ENCODE measurements at regions not wholly inside any gene's neighbourhood (a gene's known extent, or its start where the extent isn't known, plus 50 kb on each side); places are given as distances from the start of the nearest gene placed in this dataset.

GRCh38 chr5:117881426-117882230 is 1106.7 kb downstream of the DTWD2 start:
- no peak for TF ChIP-seq CTCF (conservative IDR thresholded peaks at IDR 0.05; ENCODE audit: low read depth, low read length)
- H3K4me3 ChIP-seq (ENCODE audit: low read depth, low read length), result no peak overlapping the region
- DNase-seq (ENCODE audit: low read depth), result no peak

GRCh38 chr5:117880932-117881331 is 1107.4 kb downstream of the DTWD2 start:
- TF ChIP-seq CTCF (conservative IDR thresholded peaks at IDR 0.05; ENCODE audit: low read depth, low read length), result no peak
- no peak for DNase-seq (ENCODE audit: low read depth)

GRCh38 chr5:117877731-117878130 is 1110.6 kb downstream of the DTWD2 start:
- H3K4me3 ChIP-seq (ENCODE audit: low read depth, low read length), result no peak overlapping the region
- DNase-seq (ENCODE audit: low read depth), result no peak
- TF ChIP-seq CTCF (conservative IDR thresholded peaks at IDR 0.05; ENCODE audit: low read depth, low read length), result no peak

More at GRCh38 chr5:117880932-117881331, 1107.4 kb downstream of the DTWD2 start:
- H3K4me3 ChIP-seq (ENCODE audit: low read depth, low read length), result no peak overlapping the region

- TF ChIP-seq CTCF (conservative IDR thresholded peaks at IDR 0.05; ENCODE audit: low read depth, low read length), result no peak
- no peak for DNase-seq (ENCODE audit: low read depth)
Observed at GRCh38 chr5:117872798-117873368, 1115.5 kb downstream of the DTWD2 start.

GRCh38 chr5:117869596-117869995 is 1118.8 kb downstream of the DTWD2 start:
- no peak for TF ChIP-seq CTCF (conservative IDR thresholded peaks at IDR 0.05; ENCODE audit: low read depth, low read length)
- DNase-seq (ENCODE audit: low read depth), result no peak
- H3K4me3 ChIP-seq (ENCODE audit: low read depth, low read length), result no peak overlapping the region

More at GRCh38 chr5:117872798-117873368, 1115.5 kb downstream of the DTWD2 start:
- no peak overlapping the region for H3K4me3 ChIP-seq (ENCODE audit: low read depth, low read length)

- TF ChIP-seq CTCF (conservative IDR thresholded peaks at IDR 0.05; ENCODE audit: low read depth, low read length), result no peak
- no peak overlapping the region for H3K4me3 ChIP-seq (ENCODE audit: low read depth, low read length)
- DNase-seq (ENCODE audit: low read depth), result no peak
Observed at GRCh38 chr5:117863586-117864296, 1124.6 kb downstream of the DTWD2 start.
